ENCODE measurements at regions not wholly inside any gene's neighbourhood (a gene's known extent, or its start where the extent isn't known, plus 50 kb on each side); places are given as distances from the start of the nearest gene placed in this dataset.

DNA sequence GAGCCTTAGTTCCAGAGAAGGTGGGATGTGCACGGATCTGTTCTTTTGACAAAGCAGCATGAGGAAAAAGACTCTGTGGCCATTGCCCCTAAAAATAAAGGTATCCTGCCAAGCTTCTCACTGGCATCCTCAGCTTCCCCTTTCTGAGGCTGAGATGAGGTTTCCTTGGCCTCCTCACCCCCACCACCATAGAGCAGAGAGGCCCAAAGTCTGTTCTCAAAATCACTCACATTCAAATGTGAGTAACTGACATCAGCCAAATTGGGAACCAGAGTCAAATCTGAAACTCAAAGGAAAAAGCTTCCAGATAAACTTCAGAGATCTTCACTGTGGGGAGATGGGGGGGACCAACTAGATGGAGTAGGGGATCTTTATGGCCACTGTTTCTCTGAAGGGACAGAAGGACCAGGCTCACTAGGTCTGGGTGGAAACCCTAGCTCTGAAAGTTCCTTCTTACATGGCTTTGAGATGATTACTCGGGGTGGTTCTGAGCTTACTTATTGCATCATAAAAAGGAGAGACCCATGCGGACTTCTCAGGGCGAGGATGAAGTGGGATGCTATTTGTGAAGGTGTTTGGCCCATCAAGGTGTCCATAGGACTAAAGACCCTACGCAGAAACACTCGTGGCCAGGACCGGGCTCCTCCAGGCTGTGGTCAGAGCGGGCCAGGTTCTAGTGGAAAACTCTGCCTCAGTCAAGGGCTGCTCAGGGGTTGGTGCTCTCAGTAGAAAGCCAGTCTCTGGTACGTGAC lies 61.5 kb upstream of the MEF2A start:
- no peak; the same call in 2 of the 3 replicates for ATAC-seq (ENCODE audit: low read depth)
- H3K36me3 ChIP-seq (ENCODE audit: low read depth) = no peaks in the 10 kb centered on the region

DNA sequence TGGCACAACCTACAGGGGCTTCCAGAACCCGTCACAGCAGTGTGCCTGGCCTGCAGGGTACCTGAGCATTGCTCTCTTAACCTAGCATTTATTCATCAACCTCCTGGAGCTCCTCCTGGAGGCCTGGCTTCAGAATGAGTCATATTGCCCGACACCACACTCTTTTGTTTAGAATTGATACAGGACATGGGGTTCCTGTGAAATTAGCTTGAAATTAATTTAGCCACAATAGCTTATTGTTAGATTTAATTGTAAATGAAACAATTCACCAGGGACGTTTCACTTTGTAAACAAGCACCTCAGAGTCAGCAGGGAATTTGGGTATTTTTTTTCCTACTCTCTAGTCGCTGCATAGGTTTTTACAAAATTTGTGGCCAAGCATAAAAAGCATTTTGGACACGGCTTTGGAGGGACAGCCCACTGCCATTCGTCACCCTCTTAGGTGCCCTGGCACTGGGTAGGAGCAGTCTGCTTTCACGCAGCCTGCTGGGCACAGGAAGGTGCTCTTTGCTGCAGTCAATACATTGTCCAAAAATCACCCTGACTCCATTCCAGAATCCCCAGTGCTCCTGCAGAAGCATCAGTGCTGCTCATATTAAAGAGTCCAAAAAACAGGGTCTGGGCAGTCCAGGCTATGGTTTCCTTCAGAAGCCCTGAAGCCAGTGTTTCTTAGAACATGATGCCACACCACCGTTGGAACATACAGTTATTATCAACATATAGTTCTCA lies 60.8 kb upstream of the MEF2A start:
- TF ChIP-seq, protein P1, sequence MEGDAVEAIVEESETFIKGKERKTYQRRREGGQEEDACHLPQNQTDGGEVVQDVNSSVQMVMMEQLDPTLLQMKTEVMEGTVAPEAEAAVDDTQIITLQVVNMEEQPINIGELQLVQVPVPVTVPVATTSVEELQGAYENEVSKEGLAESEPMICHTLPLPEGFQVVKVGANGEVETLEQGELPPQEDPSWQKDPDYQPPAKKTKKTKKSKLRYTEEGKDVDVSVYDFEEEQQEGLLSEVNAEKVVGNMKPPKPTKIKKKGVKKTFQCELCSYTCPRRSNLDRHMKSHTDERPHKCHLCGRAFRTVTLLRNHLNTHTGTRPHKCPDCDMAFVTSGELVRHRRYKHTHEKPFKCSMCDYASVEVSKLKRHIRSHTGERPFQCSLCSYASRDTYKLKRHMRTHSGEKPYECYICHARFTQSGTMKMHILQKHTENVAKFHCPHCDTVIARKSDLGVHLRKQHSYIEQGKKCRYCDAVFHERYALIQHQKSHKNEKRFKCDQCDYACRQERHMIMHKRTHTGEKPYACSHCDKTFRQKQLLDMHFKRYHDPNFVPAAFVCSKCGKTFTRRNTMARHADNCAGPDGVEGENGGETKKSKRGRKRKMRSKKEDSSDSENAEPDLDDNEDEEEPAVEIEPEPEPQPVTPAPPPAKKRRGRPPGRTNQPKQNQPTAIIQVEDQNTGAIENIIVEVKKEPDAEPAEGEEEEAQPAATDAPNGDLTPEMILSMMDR (IDR thresholded peaks at IDR 0.05; ENCODE audit: poor library complexity, severe bottlenecking) = peak; percentile 39
- H3K36me3 ChIP-seq (ENCODE audit: low read depth) = no peaks in the 10 kb centered on the region
- peaks cover 3% of the 10 kb centered on the region for H3K4me1 ChIP-seq (ENCODE audit: insufficient read depth, poor library complexity, severe bottlenecking)
- ATAC-seq (ENCODE audit: low read depth) = peak; percentile 76
- no peak overlapping the region for H3K4me3 ChIP-seq (ENCODE audit: severe bottlenecking)
- H3K9me3 ChIP-seq (ENCODE audit: severe bottlenecking) = no peaks in the 10 kb centered on the region
- no peaks in the 10 kb centered on the region for H3K27me3 ChIP-seq (ENCODE audit: insufficient read depth, poor library complexity, severe bottlenecking)
- H3K27ac ChIP-seq (ENCODE audit: poor library complexity, severe bottlenecking) = no peak overlapping the region
- DNase-seq (ENCODE audit: low spot score) = no peak

More for the DNA sequence above, 61.5 kb upstream of the MEF2A start:
- DNase-seq (ENCODE audit: low spot score) = no peak
- Histone ChIP-seq H3K9me3 (ENCODE audit: severe bottlenecking) (no peaks in the 10 kb centered on the region), H3K27me3 (ENCODE audit: insufficient read depth, poor library complexity, severe bottlenecking) (no peaks in the 10 kb centered on the region), H3K4me1 (ENCODE audit: insufficient read depth, poor library complexity, severe bottlenecking) (peaks cover 3% of the 10 kb centered on the region), H3K4me3 (ENCODE audit: severe bottlenecking) (no peak overlapping the region), H3K27ac (ENCODE audit: poor library complexity, severe bottlenecking) (no peak overlapping the region)
- TF ChIP-seq, protein P1 (IDR thresholded peaks at IDR 0.05; ENCODE audit: poor library complexity, severe bottlenecking) = no peak

DNA sequence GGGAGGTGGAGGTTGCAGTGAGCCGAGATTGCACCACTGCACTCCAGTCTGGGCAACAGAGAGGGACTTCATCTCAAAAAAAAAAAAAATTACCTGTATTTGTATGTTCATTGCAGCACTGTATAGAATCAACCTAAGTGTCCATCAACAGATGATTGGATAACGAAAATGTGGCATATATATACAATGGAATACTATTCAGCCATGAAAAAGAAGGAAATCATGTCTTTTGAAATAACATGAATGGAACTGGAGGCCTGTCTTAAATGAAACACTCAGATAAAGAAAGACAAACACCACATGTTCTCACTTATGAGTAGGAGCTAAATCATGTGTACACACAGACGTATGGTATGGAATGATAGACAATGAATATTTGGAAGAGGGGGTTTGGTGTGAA lies 59.4 kb upstream of the MEF2A start:
- Histone ChIP-seq H3K27me3 (ENCODE audit: insufficient read depth, poor library complexity, severe bottlenecking) (no peaks in the 10 kb centered on the region), H3K4me3 (ENCODE audit: severe bottlenecking) (no peak overlapping the region), H3K9me3 (ENCODE audit: severe bottlenecking) (no peaks in the 10 kb centered on the region), H3K27ac (ENCODE audit: poor library complexity, severe bottlenecking) (no peak overlapping the region), H3K4me1 (ENCODE audit: insufficient read depth, poor library complexity, severe bottlenecking) (peaks cover 3% of the 10 kb centered on the region), H3K36me3 (ENCODE audit: low read depth) (no peaks in the 10 kb centered on the region)
- DNase-seq (ENCODE audit: low spot score) = no peak
- no peak for ATAC-seq (ENCODE audit: low read depth)
- TF ChIP-seq, protein P1 (IDR thresholded peaks at IDR 0.05; ENCODE audit: poor library complexity, severe bottlenecking) = no peak

DNA sequence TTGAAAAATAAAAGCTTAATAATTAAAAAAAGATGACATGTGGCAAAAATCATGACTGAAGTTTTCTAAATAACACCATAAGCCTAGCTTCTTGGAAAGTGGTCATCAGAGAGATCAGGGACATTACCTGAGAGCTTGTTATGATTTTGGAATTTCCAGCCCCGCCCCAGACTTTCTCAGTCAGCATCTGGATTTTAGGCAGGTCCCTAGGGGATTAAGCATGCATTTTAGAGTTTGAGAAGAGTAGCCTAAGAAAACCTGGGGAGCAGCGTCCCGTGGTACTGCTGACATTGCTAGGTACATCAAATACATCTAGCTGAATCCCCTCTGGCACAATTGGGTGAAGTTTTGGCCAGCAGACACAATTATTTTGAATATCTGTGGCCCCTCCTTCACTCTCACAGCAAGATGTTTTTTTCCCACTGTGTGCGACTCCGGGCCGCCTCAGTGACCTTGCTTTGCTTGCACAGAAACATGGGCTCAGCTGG lies 58.7 kb upstream of the MEF2A start:
- H3K4me1 ChIP-seq (ENCODE audit: insufficient read depth, poor library complexity, severe bottlenecking) = peaks cover 3% of the 10 kb centered on the region
- H3K27ac ChIP-seq (ENCODE audit: poor library complexity, severe bottlenecking) = no peak overlapping the region
- no peaks in the 10 kb centered on the region for H3K9me3 ChIP-seq (ENCODE audit: severe bottlenecking)
- TF ChIP-seq, protein P1 (IDR thresholded peaks at IDR 0.05; ENCODE audit: poor library complexity, severe bottlenecking) = no peak
- no peak overlapping the region for H3K4me3 ChIP-seq (ENCODE audit: severe bottlenecking)
- no peak for DNase-seq (ENCODE audit: low spot score)
- no peaks in the 10 kb centered on the region for H3K36me3 ChIP-seq (ENCODE audit: low read depth)
- ATAC-seq (ENCODE audit: low read depth) = no peak
- no peaks in the 10 kb centered on the region for H3K27me3 ChIP-seq (ENCODE audit: insufficient read depth, poor library complexity, severe bottlenecking)

Data from RWPE2 (cell line).